ENCODE measurements at regions not wholly inside any gene's neighbourhood (a gene's known extent, or its start where the extent isn't known, plus 50 kb on each side); places are given as distances from the start of the nearest gene placed in this dataset.

GRCh38 chr5:8094304-8094703 lies 225.4 kb downstream of the MTRR start:
- Histone ChIP-seq H3K4me3 (no peak overlapping the region), H3K27ac (ENCODE audit: control insufficient read depth, insufficient read depth) (no peak overlapping the region), H3K9me3 (replicated peaks; ENCODE audit: control insufficient read depth, insufficient read depth, low read length) (no peaks in the 10 kb centered on the region), H4K20me1 (ENCODE audit: control insufficient read depth, insufficient read depth) (no peaks in the 10 kb centered on the region), H3K4me2 (ENCODE audit: control insufficient read depth, insufficient read depth) (no peak overlapping the region), H3K36me3 (ENCODE audit: control insufficient read depth in 2 of 2, insufficient read depth in 2 of 2, low read length in 1 of 2) (no peaks in the 10 kb centered on the region), H3K79me2 (ENCODE audit: control insufficient read depth, insufficient read depth, low read length) (no peaks in the 10 kb centered on the region), H3K27me3 (replicated peaks in 1 of 2; ENCODE audit: control insufficient read depth in 2 of 2, insufficient read depth in 2 of 2, low read length in 1 of 2) (no peaks in the 10 kb centered on the region), H2AFZ (ENCODE audit: control insufficient read depth, low read depth, low read length) (no peak overlapping the region), H3K9ac (ENCODE audit: control insufficient read depth, insufficient read depth, low read length) (no peak overlapping the region), H3K4me1 (ENCODE audit: control insufficient read depth, insufficient read depth, low read length) (no peaks in the 10 kb centered on the region)
- 16% methylated on average over 3 of the region's 3 CpGs for WGBS (ENCODE audit: insufficient coverage, insufficient replicate concordance, low lambda C conversion rate, missing lambda C conversion rate)
- no peak for ATAC-seq
- ChIA-PET CTCF (no interaction called here), RAD21 (ENCODE audit: unreplicated experiment) (no interaction called here), SMC1A (ENCODE audit: uncharacterized antibody, unreplicated experiment) (no interaction called here), POLR2A (no interaction called here)
- in situ Hi-C loops (cut with MboI) = no loop called here
- intact Hi-C loops (cut with micrococcal nuclease; ENCODE audit: unreplicated experiment) = no loop called here
- FAIRE-seq = no peak
- TF ChIP-seq NRF1 (conservative IDR thresholded peaks at IDR 0.05; ENCODE audit: low read depth, low read length) (no peak), SMAD1 (IDR thresholded peaks at IDR 0.05; ENCODE audit: low read depth, partially characterized antibody) (no peak), BCL11A (IDR thresholded peaks at IDR 0.05; ENCODE audit: low read depth, low read length) (no peak), CBX5 (IDR thresholded peaks at IDR 0.05; ENCODE audit: low read depth) (no peak), ZBED1 (IDR thresholded peaks at IDR 0.05; ENCODE audit: borderline replicate concordance) (no peak), CTCF (IDR thresholded peaks at IDR 0.05 in 2 of 3, conservative IDR thresholded peaks at IDR 0.05 in 1 of 3; ENCODE audit: control insufficient read depth in 2 of 3, extremely low read depth in 1 of 3, insufficient read depth in 1 of 3, low read depth in 3 of 3, low read length in 3 of 3) (no peak), YY1 (IDR thresholded peaks at IDR 0.05; ENCODE audit: low read depth, low read length) (no peak), IKZF1 (conservative IDR thresholded peaks at IDR 0.05) (no peak), TARDBP (IDR thresholded peaks at IDR 0.05; ENCODE audit: borderline replicate concordance) (no peak), MLLT1 (IDR thresholded peaks at IDR 0.05) (no peak), NR2C2 (IDR thresholded peaks at IDR 0.05; ENCODE audit: borderline replicate concordance, control insufficient read depth, insufficient read length, low read depth) (no peak), RELB (IDR thresholded peaks at IDR 0.05; ENCODE audit: low read depth) (no peak), HCFC1 (IDR thresholded peaks at IDR 0.05; ENCODE audit: low read length) (no peak), SMAD5 (IDR thresholded peaks at IDR 0.05; ENCODE audit: low read depth) (no peak)
- no TSS peak for BruUV-seq (replicated peaks)
- DNase-seq (ENCODE audit: low read depth, low spot score) = no peak

Data from GM12878 (cell line).